ENCODE measurements at regions not wholly inside any gene's neighbourhood (a gene's known extent, or its start where the extent isn't known, plus 50 kb on each side); places are given as distances from the start of the nearest gene placed in this dataset.

DNA sequence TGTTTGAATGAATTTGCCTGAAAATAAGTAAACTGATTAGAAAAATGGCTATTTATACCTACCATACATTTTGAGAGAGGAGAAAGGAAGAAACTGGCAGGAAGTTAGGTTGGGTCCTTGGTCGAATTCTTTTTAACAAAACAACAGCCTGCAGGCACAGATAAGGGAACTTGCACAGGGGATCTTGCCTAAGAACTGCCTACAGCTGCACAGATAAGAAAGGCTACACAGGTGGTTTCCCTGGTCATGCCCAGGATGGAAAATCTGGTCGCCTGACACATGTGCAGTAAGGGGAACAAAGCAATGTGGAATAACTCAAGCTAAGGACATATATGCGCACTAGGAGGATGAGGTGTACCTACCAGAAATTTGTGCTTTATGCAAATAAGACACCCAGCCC, 732.1 kb upstream of the POT1 start:
- DNase-seq, result no peak

DNA sequence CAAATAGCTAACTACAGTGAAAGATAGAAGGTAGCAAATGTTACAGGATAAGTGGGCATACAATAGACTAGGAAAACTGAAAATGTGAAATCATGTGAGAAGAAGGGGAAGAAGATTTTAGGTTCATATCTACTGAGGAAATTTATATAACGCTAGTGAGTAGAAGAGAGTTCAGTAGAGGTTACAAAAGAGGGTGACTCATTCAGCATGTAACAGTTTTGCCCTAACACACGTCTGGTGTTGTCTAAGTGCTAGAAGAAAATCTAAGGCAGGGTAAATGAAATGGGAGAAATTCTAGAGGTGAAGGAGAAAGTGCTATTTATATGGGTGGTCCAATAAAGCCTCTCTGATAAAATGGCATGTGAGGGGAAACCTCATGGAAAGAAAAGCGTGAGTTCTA, 731.4 kb upstream of the POT1 start:
- DNase-seq, result no peak

DNA sequence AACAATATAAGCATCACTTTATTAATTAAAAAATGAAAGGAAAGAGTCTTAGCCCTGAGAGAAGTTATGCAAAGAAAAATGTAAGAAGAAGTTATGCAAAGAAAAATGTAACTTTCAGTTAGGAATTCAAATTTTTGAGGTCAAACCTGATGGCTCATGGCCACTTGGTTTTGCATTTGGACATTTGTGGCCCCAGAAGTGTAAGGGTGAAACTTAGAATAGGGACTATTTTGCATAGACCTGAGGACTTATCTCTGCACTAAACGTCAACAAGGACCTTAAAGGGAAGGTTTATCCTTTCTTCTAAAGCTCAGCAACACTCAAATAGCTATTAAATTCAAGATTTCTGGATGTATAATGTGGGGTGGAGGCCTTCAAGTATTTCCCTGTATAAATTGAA, 724.5 kb upstream of the POT1 start:
- DNase-seq, result no peak

DNA sequence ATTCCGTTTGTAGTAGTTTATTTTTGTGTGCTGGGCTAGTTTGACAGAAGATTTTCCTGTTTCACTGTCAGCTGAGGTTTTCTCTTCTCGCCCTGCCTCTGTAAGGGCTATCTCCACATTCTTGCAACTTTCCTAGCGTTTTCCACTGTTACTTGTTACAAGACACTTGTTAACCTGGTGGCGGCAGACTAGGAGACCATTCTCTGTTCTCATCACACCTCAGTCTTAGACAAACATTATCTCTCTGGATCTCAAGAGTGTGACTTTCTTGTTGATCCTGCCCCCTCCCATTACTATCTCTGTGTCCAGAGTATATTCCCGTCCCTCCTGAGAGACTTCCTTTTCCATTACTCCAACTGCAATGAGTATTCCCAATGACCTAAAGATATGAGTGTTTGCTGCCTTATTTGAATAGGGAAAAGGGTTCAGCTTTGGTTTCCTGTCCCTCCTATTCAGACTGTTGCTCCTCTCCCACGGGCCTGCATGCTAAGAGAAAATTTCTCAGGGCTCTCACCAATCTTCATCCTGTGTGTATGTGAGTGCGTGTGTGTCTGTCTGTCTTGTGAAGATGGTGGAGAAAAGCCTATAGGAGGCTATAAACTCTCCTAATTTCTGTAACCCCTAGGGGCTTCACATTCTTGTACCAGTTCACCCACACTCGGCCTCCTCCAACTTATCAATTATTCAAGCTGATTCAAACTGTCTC, 722.4 kb upstream of the POT1 start:
- DNase-seq, result no peak

DNA sequence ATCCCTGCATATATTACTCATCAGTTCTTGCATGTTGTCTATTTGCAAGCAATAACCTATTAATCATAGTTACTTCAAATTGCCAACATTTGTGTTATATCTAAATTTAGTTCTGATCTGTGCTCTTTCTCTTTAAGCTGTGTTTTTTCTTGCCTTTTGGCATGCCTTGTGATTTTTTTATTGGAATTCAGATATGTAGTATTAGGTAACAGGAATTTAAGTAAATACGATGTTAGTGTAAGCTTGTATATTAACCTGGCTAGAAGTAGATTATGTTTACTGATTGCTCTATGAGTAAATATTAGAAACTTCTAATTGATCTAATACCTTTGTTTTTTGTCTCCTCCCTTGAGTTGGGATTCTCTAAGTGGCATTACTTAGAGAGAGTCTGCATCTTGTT, 718.9 kb upstream of the POT1 start:
- no peak for DNase-seq

DNA sequence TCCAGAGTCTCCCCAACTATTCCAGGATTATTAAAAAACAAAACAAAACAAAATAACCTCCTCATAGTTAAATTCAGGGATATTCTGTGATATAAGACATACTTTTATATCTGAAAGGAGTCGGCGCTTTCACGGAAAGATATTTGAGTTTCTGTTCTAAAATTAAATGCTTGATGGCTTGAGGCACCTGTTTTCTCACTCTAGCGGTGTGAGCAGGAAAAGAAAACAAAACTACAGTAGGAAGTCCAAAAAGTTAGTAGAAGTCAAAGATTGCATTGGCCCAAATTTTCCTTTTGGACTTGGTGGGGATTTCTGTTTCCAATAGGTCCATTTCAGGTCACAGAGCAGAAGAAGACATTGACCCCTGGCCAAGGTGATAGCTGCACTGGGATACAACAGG, 716.1 kb upstream of the POT1 start:
- no peak for DNase-seq

DNA sequence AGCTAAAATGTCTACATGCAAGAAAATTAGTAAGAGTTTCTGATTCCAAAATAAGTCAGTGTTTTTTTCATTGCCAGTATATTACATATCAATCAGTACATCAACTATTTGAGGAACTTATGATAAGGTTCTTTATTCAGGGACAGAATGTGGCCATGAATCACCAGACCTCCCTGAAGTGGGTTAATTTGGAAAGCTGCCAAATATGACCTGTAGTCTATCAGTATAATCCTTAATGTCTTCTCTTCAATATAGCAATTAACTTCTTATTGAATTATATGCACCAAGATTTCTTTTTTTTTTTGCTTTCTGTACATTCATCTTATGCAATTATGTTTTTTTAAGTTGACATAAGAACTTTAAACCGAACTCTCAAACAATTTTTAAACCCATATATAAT, 714.5 kb upstream of the POT1 start:
- DNase-seq, result no peak

DNA sequence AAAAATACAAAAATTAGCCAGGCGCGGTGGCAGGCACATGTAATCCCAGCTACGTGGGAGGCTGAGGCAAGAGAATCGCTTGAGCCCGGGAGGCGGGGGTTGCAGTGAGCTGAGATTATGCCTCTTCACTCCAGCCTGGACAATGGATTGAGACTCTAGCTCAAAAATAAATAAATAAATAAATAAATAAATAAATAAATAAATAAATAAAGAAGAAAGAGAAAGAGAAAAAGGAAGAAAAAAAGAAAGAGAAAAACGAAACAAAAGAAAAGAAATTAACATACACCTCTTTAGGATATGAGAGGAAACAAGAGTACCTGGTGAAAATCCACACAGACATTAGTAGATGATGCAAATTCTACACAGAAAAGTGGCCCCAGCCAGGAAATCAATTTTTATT, 713.7 kb upstream of the POT1 start:
- no peak for DNase-seq

DNA sequence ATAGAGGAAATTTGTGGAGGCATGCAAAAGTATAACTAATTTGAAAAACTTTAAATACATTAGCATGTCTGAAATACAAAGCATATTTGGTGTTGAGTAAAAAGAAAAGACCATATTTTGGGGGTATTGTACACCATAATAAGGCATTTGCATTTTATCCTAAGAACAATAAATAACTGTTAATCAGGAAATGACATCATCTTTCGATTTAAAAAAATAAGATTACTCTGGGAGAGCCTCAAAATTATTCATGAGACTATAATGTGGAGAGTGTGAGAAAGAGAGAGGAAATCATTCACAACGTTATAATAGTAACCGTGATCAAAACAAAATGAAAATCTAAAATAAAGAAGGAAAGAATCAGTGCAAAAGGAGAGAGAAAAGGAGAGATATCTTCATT, 712.3 kb upstream of the POT1 start:
- no peak for DNase-seq

DNA sequence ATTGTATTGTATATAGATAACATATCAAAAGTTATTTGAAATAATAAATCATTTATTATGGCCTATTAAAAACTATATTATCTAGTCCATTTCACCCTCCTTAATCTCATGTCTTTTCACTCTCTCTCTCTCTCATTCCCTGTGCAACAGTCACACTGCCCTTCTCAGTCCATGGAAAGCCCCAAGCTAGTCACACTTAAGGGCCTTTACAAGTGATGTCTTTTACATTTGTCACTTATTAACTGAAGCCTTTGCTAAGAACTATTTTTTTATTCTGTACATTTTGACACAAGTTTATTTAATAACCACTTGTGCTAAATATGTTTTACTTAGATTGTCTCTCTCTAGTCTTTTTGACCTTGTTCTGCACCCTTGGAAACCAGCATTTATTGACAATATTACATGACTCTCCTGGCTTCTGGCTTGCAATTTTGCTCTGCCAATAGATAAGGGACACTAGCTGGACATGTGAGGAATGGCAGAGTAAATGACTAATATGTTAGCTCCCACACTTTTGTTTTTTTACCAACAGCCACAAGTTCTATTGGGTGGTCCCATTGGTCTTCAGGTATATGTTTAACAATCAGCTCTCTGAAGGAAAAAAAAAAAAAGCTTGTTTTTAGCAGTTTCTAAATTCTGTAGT, 706.8 kb upstream of the POT1 start:
- no peak for DNase-seq

DNA sequence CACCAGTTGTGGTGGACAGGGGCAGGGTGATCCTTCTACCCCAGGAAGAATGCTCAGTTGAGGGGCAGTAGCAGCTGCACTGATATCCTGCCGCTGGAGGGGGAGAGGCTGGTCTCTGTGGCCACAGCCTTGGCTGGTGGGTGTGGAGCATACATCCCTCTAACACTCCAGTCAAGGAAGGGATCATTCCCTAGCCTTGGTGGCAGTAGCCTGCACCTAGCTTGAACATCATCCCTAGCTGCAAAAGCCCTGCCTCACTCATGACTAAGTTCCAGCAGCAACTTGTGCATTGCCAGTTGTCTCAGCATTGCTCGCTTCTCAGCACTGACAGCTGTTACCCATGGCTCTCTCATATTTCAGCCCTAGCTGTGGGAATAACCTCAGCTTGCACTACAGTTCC, 688.9 kb upstream of the POT1 start:
- DNase-seq, result no peak

DNA sequence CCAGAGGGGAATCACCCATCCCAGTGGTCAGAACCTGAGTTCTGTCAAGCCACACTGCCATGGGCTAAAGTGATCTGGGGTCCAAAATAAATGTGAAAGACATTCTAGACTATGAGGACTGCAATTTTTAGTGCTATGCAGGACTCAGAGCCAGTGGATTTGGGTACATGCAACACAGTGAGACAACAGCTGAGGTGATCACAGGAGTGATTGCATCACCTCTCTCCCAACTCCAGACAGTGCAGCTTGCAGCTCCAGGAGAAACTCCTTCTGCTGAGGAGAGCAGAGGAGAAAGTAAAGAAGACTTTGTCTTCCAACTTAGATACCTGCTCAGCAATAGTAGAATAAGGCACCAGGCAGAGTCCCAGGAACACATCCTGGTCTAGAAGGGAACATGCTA, 682.0 kb upstream of the POT1 start:
- no peak for DNase-seq

DNA sequence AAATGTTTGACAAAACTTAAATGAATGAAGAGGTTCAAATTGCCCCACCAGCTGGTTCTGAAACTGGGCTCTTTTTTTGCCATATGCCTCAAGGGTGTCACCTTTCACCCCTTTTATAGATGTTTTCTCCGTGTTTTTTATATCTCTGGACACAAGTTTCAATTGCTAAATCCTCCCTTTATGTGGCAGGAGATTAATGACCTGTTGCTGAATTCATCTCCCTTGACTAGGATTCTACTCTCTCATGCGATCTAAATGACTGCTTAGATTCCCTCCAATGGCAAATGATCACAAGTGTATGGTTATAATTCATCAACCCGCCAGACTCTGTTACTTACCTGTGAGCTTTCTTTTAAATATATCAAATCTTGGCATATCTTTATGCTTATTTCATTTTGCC, 677.0 kb upstream of the POT1 start:
- no peak for DNase-seq

DNA sequence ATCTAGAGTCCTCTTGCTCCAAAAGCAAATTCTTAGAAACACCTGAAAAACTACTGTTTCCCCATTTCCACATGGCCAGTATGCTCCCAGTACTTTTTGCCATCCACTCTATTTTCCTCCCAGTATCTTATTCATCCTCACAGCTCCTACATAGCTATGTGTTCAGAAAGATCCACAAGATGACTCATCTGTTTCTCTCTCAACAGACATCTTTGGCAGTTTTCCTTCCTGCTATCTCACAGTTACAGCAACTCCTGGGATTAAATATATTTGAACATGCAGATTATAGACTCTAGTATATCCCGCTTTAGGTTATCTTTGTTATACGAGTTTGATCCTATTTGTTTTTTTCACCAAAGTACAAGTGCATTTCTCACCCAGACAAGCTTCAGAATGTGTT, 675.6 kb upstream of the POT1 start:
- no peak for DNase-seq

DNA sequence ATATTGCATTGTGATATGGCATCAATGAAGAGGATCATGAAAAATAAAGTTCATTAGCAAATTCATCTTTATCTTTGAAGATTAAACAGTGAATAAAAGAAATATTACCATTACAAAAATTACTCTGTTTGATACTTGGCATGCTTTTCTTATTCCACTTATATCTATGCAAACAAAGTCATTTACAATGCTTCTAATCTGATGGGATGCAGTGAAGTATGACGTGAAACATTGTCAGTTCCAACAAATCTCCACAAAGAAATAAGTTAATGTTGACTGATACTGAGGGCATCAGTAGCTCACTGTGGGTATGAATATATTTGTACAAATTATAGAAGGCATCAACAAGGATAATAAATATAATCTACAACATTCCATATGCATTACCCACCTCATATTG, 672.8 kb upstream of the POT1 start:
- DNase-seq, result no peak

DNA sequence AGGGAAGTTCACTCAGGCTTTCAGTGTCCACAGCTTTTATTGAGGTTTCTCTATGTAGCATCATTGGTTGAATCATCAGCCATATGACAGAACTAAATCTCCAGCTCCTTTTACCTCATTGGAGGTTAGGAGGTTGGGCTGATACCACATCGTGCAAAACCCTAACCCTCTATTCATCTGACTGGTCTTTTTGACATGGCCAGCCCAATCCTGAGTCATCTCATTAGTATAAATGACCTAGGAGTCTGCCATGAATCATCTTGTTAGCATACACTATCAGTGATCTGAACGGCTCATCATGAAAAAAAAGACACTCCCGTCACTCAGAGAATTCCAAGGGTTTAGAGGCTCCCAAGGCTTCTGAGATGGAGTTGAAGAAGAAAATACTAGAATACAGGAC, 669.8 kb upstream of the POT1 start:
- DNase-seq, result no peak

DNA sequence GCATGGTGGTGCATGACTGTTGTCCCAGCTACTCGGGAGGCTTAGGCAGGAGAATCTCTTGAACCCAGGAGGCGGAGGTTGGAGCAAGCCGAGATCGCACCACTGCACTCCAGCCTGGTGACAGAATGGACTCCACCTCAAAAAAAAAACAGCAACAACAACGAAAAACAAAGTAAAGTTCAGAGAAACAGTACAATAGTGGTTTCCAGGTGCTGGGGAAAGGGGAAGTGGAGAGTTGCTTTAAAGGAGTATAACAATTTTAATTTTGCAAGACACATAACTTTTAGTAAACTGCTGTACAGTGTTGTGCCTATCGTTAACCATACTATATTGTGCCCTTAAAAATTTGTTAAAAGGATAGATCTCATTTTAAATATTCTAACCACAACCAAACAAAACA, 662.7 kb upstream of the POT1 start:
- DNase-seq, result no peak

DNA sequence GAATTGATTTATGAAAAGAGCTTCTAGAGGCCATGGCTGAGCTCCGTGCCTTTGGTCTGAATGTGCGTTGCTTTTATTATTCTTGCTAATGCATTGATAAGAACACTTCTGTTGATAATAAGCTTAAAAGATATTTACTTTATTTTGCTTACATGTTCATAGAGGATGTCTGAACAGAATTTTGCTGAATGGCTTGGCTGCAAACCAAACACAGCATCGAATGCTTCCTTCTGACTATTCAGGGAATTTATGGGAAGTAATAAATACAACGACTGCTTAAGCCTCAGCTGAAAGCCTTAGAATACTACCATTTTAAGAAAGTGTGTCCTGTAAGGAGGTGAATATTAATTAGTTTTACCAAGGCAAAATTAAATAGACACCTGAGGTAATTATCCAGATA, 643.5 kb upstream of the POT1 start:
- no peak for DNase-seq

DNA sequence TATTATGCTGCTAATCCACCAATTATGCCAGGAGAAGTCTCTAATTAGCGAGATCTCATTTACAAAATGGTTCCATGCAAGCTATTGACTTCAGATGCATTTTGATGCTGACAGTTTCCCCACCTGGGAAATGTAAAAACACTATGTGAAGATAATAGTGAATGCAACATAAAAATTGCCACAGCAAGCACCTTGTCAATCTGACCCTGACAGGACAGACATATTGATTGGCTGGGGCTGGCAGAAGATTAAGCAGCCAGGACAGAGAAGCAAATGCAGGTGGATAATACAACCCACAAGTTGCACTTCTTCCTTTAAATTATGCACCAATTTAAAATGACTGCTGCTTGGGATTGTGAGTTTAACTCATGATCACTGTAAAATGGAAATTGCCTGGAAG, 642.8 kb upstream of the POT1 start:
- DNase-seq, result no peak

DNA sequence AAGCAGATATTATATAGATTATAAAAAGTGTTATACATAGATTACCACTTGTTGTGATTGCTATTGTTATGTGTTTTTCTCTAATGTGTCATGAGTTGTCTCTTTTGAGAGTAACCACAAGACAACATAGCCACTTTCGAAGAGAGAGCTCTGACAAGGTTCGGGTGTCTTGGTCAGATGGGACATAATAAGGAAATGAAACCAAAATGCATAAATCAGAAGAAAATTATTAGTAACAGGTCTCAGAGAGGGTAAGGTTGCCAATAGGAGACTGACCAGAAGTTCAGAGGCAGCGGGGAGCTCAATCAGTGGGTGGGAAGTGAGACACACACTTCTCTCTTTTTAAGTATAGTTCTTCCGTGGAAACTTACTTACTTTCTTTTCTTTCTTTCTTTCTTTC, 639.2 kb upstream of the POT1 start:
- DNase-seq, result no peak

DNA sequence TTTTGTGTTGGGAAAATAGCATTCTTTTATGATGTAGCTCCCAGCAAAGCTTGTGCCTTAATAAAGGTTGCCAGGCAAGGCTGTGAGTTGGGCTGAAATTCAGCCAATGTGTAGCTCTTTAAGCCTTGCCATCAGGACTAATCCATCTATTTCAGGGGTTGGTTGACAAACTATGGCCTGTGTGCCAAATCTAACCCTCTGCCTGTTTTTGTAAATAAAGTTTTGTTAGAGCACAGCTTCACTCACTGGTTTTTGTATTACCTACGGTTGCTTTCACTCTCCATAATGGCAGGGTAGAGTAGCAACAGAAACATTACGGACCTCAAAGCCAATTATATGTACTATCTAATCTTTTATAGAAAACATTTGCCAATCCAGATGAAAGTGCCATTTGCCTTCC, 638.1 kb upstream of the POT1 start:
- no peak for DNase-seq

DNA sequence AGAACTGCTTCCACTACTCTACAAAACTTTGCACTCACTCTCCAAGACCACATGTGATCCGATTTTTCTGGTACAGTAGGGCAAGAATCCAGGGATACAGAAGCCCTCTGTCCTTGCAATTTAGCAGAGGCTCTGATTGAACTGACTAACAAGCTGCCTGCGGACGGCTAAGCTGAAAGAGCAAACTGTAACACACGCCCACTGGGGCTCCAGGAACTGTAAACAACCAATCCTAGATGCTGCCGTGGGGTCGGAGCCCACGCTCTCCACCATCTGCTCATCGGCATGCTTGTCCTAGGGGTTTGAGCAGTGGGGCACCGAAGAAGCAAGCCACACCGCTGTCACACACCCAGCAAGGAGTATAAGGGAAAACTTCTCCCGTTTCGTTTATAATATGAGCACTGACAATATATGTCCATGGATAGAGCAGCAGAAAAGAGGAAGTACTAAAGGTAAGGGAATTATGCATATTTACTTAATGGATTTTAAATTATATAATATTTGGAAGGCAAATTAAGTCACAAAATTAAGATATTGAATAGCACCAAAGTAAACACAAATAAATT, 634.4 kb upstream of the POT1 start:
- no peak for DNase-seq

DNA sequence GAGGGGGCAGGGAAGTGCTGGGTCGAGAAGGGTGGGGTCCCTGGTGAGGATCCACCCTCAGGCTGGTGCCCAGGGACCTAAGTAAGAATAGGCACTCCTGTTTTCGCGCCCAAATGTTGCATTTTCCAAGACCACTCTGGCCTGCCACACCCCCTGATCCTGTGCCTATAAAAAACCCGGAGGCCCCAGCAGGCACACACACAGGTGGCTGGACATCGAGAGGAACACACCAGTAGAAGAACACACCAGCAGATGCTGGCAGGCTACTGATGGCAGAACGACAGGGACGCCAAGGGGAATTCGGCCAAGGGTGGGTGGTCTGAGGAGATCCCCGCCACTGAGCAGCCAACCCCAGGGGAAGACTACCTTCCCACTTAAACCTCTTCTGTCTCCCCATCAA, 633.9 kb upstream of the POT1 start:
- DNase-seq, result no peak

DNA sequence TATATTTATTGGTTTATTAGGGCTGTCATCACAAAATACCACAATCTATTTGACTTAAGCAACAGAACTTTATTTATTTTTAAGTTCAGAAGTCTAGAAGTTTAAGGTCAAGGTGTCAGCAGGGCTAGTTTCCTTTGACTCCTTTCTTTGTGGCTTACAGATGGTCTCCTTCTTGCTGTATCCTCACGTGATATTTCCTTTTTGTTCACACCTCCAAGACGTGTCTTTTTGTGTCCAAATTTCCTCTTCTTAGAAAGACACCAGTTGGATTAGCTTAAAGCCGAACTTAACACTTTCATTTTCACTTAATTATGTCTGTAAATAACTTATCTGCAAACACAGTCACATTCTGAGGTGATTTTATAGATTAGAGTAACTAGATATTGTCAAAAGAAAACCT, 631.4 kb upstream of the POT1 start:
- DNase-seq, result no peak

DNA sequence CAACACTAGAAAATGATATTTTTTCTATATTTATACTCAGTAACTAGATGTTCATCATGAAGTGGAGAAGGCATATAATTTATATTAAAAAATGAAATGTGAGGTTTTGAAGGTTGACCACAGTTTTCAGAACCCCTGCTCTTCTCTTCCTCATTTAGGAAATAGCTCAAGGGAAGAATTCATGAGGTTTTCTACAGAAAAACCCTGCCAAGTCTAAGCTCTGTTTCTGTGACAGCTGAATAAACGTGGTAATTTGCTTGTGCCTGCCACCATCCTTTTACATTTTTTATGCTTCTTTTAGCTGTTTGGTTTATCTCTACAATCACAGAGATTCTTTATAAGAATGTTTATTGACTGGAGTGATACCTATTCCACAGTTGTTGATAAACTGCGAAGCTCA, 630.3 kb upstream of the POT1 start:
- DNase-seq, result no peak

Measured in NCI-H1092 (cell line).